GM03348 (cell line): ENCODE measurements at regions not wholly inside any gene's neighbourhood (a gene's known extent, or its start where the extent isn't known, plus 50 kb on each side); places are given as distances from the start of the nearest gene placed in this dataset.
"Not testable (repeated sequence)": the region's sequence is repeated elsewhere in the genome, so short reads cannot be mapped to it uniquely, and the experiment has no call there.

Source experiments
- DNase-seq: peaks from one replicate; pipeline ENCODE4 v3.0.0; 2012; ENCODE audit warnings: low spot score

DNA sequence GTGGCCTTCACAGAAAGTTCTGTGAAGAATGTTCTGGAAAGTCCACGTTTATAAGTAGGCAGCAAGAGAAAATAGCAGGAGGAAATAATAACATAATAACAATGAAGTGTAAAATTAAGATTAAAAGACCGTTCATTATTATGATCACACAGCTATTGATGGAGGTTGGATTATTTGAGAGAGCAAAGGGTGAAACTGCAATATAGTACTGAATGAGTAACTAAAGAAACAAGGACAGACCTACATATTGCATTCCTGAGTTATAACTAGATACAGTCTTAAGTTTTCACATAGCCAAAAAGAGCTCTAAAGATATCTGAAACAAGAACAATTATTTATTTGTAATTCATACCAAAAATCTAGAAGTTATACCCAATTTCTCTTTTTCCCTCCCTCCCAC, 122.9 kb upstream of the TMEM164 start:
- no peak for DNase-seq

GRCh38 chrX:109880629-109881028, 122.3 kb upstream of the TMEM164 start:
- no peak for DNase-seq

DNA sequence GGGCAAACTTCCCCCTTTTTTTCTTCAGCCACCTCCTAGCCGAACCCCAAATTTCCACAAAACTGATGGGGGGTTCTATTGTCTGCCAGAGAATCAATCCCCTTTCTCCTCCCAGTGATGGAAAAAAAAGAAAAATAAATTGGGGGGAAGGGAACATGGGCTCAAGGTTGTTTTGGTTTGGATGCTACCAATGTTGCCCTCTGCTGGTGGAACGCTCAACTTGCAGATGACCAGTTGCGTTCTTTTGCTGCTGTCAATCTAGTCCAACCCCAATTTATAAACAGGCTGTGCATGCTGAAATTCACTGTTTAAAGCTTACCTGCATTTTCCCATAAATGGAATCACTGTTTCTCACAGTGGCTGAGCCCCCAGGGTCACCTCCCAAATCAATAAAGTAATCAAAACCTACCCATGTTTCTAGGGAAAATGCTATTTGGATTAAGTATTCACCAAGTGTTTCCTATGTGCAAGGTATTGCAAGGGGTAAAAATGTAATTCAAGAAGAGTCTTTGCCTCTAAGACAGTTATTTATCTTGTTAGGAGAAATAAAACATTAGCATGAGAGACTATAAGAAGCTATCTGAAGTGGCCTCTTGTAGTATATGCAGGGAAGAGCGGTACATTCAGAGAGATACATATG, 116.7 kb upstream of the TMEM164 start:
- peak; percentile 47 for DNase-seq

DNA sequence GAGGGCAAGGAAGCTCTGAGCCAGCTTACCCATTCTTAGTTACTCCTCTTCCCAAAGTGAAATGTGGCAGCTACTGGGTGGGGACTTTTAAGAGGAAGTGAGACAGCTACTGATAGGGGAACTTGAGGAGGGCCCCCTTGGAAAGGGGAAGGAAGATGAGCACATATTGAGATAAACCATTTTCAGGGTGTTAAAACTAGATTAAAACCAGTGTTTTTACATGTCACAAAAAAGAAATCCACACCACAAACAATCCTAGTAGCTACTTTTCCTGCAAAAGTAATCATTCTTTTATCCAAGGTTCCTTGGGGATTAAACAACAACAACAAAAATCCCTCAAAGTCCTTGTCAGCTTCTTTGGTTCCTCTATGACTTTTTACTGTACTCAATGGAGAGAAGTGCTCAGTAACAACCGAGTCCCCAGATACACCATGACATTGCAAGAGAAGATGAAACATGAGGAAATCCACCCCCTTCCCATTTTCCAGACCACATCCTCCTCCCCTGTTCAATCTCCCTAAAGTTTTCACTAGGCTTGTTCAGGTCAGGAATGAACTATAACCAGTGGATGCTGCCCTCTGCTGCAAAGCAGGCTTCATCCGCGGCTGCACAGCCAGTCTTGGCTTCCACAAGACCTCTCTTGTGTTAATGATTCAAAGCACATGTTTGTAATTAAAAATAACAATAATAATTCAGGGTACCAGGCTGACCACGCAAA, 113.5 kb upstream of the TMEM164 start:
- DNase-seq, result peak; percentile 19

- DNase-seq, result no peak
Measured at GRCh38 chrX:109890300-109890699, 112.6 kb upstream of the TMEM164 start.

GRCh38 chrX:109890910-109891502, 111.9 kb upstream of the TMEM164 start:
- DNase-seq, result peak; percentile 58

DNA sequence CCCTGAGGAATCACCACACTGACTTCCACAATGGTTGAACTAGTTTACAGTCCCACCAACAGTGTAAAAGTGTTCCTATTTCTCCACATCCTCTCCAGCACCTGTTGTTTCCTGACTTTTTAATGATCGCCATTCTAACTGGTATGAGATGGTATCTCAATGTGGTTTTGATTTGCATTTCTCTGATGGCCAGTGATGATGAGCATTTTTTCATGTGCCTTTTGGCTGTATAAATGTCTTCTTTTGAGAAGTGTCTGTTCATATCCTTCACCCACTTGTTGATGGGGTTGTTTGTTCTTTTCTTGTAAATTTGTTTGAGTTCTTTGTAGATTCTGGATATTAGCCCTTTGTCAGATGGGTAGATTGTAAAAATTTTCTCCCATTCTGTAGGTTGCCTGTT, 106.9 kb upstream of the TMEM164 start:
- not testable (repeated sequence) for DNase-seq

DNA sequence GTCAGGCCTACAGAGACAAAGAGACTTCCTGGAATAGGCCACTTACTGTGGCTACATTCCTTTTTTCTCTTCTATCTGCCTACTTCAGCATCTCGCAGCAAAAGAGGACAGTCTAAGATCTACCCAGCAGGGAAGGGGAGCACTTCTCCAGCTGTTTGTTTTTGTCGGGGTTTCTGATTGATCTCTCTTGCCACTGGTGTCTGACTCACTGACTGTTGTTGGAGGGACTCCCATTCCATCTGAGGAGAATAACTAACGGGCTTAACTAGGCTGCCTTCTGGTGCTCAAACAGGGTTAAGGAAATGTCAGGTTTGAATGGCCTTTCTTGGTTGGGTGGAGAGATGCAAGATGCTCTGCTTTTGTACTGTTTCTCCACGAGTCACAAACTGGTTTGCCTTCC, 100.2 kb upstream of the TMEM164 start:
- peak; percentile 9 for DNase-seq

- peak; percentile 11 for DNase-seq
Measured at GRCh38 chrX:109911046-109911445, 91.9 kb upstream of the TMEM164 start.

GRCh38 chrX:109912993-109913392, 89.9 kb upstream of the TMEM164 start:
- not testable (repeated sequence) for DNase-seq

- no peak for DNase-seq
Measured at GRCh38 chrX:109914114-109914849, 88.6 kb upstream of the TMEM164 start.

DNA sequence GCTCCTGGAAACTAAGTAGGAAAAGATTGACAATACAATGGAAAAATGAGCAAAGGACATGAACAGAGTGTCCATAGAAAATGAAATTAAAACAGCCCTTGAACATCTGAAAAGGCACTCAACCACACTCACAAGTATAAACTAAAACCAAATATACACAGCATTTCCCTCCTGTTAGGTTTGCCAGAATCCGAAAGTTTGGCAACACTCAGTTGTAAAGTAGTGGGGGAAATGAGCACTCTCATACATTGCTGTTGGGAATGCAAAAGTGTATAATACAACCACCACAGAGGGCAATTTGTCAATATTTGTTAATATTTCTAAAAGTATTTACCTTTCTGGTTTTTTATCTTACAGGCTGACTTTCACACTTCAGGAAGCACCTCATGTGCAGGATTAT, 84.2 kb upstream of the TMEM164 start:
- DNase-seq, result no peak

GRCh38 chrX:109920325-109920724, 82.6 kb upstream of the TMEM164 start:
- no peak for DNase-seq

DNA sequence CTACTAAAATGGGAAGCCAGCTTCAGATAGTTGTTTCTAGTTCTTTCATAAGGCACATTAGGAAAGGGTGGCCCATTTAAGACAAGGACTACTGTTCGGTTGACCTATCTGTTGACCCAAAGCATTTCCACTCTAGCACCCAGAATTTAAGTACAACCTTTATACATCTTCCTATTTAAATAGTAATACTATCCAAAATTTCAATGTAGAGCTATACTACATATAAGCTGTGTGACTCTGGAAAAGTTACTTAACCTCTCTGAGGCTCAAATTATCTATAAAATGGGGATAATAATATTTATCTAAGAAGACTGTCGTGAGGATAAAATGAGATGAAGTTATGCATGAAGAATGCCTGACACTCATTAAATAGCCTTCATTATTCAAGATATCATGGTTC, 82.0 kb upstream of the TMEM164 start:
- DNase-seq, result no peak

DNA sequence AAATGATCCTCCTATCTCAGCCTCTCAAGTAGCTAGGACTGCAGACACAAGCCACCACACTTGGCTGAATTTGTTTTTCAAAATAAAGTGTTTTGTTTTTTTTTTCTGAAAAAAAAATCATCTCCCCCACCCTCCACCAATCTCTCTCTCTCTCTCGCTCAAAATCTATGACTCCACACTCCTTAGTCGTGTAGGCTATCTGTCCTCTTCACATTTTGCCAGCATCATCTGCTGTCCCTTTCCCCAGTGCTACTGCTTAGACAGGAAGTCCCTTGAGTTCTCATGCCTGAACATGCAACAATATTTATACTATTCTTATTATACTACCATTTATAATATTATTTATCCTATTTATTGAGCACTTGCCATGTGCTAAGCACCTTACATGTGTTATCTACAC, 80.7 kb upstream of the TMEM164 start:
- no peak for DNase-seq

GRCh38 chrX:109925003-109925402, 77.9 kb upstream of the TMEM164 start:
- DNase-seq, result not testable (repeated sequence)

DNA sequence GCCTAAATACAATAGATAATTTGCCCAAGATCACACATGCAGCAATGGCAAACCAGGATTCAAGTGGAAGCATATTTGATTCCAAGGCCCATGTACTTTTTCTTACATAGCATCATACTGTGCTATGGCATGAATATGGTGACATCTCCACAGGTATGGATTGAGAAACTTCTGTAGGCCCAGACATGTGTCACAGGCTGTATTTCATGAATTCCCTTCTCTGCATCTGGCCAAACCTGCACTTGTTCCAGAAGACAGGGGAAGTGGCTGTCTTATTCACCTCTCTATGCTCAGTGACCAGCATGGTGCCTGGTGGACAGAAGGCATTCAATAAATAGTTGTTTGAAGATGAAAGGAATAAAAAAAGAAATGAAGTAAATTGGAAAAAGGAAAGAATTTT, 77.3 kb upstream of the TMEM164 start:
- no peak for DNase-seq

- no peak for DNase-seq
Measured at GRCh38 chrX:109926118-109926517, 76.8 kb upstream of the TMEM164 start.

DNA sequence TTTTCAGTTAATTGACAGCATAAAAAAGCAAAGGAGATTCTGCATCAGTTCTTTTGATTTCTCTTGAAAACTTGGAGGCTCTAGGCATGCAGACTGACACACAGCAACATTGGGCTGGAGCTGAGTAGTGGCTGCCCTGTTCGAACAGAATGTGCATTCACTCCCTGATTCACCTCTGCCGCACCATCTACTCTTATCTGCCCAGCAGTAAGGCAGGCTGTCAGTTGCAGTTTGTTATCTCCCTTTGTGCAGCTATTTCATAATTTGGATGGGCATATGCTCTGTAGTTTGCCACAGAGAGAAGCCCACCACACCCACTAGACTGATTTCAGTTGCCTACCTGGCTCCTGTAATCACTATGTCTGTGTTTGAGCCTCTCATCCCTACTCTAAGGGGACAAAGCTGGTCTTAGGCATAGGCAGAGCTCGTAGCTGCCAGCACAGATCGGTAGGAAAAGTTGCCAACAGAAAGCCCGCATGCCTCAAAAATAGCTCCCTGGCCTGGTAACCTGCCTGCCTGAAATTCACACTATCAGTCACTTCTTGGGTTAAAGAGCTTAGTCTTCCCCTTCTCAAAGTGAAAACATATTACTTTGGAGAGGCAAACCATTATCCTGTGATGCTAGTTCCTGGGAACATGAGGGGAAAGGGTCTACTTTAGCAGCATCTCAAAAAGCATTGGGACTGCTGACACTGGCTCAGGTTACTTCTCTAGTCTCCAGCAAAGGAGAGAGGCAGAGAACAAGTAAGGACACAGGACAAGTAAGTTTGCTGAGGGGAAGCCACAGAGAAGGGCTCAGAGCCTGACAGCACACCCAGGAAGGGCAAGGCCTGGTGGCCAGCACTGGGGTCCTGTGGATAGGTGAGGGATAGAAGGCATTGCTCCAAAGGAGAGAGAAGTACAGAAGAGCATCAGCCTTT, 75.9 kb upstream of the TMEM164 start:
- no peak for DNase-seq

DNA sequence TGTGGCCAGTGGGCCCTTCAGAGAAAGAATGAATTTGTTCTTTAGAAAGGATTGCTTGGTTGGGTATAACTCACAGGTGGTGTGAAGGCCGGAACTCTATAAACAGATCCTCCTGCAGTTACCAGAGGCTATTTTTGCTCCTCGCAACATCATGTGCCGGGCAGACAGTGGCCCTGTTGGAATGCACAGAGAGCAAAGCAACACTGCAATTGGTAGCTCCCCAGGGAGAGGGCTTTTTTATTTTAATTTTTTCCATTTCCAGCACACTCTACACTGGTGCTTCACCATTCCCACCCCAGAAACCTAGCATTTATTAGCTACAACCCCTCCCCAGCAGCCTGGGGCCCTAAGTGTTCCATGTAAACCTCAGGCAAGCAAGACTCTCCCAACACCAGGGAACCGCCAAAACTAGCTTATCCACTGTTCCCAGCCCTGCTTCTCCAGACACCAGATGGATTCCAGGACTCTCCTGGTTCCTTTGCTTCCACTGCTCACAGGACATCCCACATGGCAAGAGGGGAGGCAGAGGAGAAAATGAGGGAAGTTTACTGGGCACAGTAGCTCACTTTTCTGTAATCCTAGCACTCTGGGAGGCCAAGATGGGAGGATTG, 75.1 kb upstream of the TMEM164 start:
- DNase-seq, result no peak

- DNase-seq, result no peak
Measured at GRCh38 chrX:109928596-109929335, 74.1 kb upstream of the TMEM164 start.
